ENCODE measurements at regions not wholly inside any gene's neighbourhood (a gene's known extent, or its start where the extent isn't known, plus 50 kb on each side); places are given as distances from the start of the nearest gene placed in this dataset.

GRCh38 chr5:4082966-4083564 is 487.4 kb downstream of the IRX1 start:
- no peak for DNase-seq

GRCh38 chr5:4083591-4084337 is 488.1 kb downstream of the IRX1 start:
- DNase-seq: no peak

DNA sequence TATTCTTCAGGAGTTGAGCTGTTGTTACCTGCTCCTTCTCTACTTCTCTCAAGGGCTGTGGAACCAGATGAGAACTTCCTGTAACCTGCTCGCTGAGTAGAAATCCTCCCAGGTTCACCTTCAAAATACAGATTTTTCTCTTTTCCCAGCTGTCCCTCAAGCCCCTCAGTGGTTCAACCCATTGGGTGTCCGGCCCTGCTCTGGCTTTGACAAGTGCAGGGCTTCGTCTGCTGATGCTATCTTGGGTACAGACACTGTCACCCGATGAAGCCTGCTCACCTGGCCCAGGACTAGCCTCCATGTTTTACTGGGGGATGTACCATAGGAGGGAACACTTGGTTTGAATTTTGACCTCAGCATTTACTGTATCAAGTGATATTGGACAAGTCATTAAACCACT is 490.4 kb downstream of the IRX1 start:
- DNase-seq: no peak

GRCh38 chr5:4087110-4087509 is 491.5 kb downstream of the IRX1 start:
- no peak for DNase-seq

- no peak for DNase-seq
Measured at GRCh38 chr5:4089087-4089486, 493.5 kb downstream of the IRX1 start.

DNA sequence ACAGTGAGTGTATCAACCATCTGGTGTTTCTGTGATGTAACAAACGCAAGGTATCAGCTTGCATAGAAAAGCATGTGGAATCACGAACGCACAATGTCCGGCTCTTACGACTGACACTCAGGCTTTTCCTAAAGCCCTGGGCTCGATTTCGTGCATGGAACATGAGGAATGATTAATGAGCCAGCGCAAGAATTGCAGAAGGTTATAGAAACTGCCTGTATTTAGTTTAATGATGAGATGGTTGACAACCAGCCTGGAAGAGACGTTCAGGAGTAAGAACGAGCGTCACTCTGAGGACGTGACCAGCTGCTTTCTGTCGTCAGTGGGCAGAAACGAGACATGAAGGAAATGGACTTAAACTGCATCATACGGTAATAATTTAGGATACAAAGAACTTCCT is 497.6 kb downstream of the IRX1 start:
- no peak for DNase-seq

DNA sequence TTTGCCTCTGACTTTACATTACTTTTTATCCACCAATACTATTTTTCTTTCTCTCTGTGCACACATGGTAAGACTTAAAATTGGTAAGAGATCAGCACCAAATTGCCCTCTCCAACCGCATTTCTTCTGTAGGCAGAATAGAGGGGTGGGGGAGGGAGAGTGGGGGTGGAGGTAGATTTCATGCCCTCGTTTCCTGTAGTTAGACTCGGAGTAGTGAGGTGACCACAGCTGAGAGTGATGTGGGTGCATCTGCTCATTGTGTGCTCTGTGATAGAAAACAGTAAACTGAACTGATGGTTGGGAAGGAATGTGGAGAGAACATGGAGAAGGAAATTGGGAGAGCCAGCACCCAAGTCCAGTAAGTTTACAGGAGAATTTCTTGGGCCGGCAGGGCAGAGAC is 498.3 kb downstream of the IRX1 start:
- no peak for DNase-seq

DNA sequence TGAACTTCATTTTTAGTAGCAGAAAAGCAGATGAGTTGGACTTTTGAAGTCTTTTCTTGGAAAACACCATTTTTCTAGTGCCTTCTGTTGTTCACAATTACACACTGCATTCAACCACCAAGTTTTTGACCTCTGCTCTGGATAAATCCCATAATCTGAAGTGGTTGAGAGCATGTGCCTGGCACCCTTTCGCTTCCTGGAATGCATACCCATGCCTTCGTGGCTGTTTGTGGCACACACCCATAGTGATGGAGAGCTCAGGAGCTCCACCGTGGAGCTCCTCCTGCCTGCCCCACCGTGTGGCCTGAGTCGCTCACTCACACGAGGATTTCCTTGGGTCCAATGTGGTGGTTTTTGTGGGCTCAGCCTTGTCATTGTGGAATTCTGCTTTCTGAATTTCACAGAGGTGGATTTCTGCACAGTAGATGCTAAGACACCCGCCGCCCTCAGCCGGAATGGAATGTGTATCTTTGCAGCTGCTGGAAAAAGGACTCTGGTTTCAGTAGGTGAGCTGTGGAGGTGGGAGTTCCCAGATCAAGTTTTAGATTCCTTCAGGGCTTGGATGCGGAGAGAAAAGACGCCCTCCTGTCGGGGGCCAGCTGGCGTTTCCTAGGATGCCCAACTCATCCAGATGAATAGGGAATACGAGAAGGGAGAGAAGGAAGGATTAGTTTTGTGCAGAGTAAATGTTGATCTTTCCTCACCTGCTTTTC is 500.4 kb downstream of the IRX1 start:
- no peak for DNase-seq

- DNase-seq: no peak
Measured at GRCh38 chr5:4097199-4097598, 501.6 kb downstream of the IRX1 start.

DNA sequence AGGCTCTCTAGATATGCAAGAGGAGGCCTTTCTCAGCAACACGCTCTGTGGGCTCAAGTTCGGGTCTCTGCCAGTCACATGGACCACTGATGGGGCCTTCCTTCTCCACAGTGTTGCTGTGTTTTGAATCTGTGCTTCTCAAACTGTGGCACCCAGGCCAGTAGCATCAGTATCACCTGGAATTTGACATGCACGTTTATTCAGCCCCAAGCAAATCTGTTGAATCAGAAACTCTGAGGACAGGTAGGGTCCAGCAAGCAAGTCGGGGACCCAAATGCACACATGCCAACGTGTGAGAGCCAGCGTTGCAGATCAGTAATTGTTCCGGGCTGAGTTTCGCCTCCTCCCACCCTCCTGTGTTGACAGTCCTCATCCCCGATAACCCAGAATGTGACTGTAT is 502.6 kb downstream of the IRX1 start:
- no peak for DNase-seq

GRCh38 chr5:4099386-4099785 is 503.8 kb downstream of the IRX1 start:
- DNase-seq: no peak

DNA sequence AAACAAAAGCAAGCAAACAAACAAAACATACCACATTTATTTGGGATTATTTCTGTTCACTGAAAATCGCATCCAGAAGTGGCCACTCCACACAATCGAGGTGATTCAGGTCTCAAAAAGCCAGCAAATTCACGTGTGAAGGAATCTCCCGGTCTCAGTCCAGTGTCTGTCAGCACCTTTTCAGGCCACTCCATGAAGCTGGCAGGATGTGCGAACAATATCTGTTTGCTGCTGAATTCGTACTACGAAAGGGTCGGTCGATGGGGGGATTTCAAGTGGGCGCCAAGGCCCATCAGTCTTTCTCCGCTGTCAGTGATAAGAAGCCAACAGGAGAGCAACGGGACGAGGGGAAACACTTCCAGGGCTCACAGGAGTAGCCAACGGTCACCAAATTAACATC is 505.1 kb downstream of the IRX1 start:
- no peak for DNase-seq

DNA sequence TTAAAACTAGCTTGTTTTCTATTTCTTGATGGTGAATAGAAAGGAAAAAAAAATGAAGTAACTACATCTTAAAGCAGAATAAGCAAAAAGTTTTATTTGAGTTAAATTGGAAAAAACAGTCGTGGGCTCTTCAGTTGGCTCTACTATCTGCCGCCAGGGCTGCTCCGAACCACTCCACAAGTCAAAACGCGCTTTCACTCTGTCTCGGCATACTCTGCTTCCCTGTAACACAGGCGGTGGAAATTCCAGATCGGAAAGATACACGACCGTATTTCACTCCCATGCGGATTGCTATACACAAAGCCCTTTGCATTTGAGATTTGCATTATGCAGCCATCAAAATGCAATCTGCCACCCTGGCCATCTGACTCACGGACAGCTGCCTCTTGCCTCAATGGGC is 505.6 kb downstream of the IRX1 start:
- no peak for DNase-seq

DNA sequence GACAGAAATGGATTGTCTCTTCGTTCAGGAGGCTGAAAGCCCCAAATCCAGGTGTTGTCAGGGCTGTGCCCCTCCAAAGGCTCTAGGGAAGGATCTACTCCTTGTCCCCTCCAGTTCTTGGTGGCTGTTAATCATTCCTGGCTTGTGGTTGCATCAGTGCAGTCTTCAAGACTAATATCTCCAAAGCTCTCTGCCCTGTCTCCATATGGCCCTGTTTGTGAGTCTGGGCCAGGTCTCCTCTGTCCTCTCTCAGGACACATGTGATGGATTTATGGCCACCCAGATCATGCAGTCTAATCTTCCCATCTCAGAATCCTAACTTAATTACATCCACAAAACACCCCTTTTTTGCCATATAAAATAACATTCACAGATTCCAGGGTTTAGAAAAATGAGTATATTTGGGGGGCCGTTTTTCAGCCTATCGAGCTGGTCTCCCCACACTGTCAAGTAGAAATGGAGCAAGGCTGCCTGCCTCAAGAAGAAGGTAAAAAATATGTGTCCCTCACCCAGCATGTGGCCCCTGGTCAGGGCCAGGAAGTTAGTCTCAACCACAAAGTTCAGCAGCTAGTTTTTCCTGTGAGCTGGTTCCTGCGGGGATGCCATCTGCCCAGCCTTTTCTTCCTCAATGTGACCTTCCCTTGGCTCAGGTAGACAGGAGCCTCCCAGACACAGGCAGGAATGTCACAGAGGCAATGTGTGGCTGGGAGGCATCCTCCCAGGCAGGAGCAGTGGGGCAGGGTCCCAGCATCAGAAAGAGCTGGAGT is 509.4 kb downstream of the IRX1 start:
- no peak for DNase-seq

DNA sequence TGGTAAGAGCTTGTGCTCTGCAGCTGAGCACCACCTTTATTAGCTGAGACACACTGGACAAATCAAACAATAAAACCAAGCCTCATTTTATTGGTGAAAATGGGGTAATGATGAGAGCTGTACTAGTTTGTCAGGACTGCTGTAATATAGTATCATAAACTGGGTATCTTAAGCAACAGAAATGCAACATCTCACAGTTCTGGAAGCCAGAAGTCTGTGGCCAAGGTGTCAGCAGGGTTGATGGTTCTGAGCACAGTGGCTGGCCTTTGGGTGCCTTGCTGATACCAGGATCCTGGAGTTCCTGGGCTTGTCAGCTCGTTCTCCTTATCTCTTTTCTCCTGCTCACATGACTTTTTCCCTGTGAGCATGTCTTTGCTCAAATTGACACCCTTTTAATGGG is 513.1 kb downstream of the IRX1 start:
- DNase-seq: no peak

- DNase-seq: no peak
Measured at GRCh38 chr5:4113426-4113825, 517.8 kb downstream of the IRX1 start.

- DNase-seq: no peak
Measured at GRCh38 chr5:4113905-4114304, 518.3 kb downstream of the IRX1 start.

GRCh38 chr5:4114452-4114851 is 518.8 kb downstream of the IRX1 start:
- DNase-seq: no peak

DNA sequence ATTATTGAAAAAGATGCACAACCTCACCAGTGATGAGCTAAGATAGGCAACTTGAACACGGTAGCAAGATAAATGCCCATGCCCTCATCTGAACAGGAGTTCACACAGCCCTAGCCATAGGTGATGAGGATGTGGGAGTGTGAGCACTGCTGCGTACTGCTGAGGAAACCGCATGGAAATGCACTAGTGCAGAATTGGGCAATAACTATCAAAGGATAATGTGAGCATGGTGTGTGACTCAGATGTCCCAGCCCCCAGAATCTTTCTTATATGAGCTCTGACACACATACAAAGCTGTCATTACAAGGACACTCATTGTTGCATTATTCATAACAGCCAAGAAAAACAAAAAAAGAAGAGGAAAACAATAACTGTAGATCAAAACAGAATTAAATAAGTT is 521.2 kb downstream of the IRX1 start:
- DNase-seq: no peak

DNA sequence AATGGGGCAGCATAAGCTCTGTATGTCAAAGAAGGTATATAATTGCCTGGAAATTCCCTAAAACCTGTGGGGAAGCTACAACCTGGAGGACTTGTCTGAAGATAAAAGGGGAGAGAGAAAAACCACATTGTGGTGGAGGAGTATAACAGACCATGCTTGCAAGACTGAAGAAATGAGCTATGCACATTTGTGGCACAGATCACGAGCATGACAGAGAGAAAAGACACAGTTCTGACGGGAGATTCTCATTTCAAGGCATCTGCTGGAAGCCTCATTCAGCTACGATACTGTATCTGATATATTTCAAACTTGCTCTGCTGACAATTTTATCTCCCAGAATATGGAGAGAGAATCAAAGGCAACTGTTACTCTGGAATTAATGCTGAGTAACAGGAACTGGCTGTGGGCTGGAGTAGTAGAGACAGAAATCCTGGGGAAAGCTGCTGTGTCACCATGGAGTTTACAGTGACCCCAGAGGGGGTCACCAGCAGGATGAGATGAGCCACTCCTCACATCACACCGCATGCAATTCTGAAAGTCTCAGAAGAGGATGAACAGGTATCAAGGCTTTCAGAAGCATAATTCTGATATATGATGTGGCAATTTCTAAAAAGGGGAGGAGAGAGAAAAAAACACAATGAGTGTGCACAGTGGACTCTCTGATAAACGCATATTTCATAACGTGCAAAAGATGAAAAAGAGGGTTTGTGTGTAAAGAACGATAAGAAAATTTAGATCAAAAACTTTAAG is 528.8 kb downstream of the IRX1 start:
- no peak for DNase-seq

DNA sequence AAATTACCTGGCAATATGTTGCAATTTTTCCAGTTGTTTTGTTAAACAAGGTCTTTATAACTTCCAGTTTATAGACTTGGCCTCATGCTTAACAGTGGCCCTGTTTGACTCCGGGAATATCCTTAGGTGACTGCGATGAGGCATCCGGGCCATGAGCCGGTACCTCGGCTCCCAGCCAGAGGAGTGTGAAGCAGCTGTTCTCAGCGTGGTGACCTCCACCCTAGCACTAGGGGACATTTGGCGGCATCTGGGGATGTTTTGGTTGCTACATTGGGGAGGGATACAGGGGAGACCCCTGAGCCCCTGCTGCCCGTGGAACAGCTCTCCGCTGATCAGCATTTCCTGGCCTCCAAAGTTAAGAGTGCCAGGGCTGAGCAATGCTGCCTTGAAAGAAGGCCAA is 533.4 kb downstream of the IRX1 start:
- DNase-seq: no peak

GRCh38 chr5:4129523-4129922 is 533.9 kb downstream of the IRX1 start:
- DNase-seq: no peak

DNA sequence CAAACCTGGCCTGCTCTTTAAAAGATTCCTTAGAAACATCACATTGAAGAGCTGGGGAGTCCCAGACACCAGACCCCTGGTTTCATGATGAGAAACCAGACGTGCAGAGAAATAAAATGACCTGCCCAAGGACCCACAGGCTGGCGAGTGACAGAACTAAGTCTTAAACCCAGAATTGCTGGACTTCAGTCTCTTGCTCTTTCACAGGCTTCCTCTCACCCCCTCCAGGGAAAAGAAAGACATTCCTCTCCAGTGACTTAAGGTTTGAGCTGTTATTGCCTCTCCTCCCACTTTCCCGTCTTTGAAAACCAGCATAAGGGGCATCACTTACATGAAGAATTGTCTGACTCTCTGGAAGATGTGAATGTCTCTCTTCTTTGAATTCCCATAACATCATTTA is 535.2 kb downstream of the IRX1 start:
- DNase-seq: no peak

Data from hindlimb muscle (tissue), 1 donor.